MCF 10A (cell line): ENCODE measurements at regions not wholly inside any gene's neighbourhood (a gene's known extent, or its start where the extent isn't known, plus 50 kb on each side); places are given as distances from the start of the nearest gene placed in this dataset.
"Not testable (repeated sequence)": the region's sequence is repeated elsewhere in the genome, so short reads cannot be mapped to it uniquely, and the experiment has no call there.

Experiments used
- BruUV-seq: library from RNA; stranded (reverse); fragments of 400-500 nt; replicated peaks from 2 replicates; lab custom pipeline; 2021; lab: Mats Ljungman, UMichigan
- CTCF ChIA-PET: fragments of 300-600 bp; sonication (Branson Sonifier 250); formaldehyde crosslinking; extraction: SDS; loops from one replicate; lab custom pipeline; 2021; ENCODE audit warnings: antibody characterized with exemption, inconsistent platforms; lab: Yijun Ruan, JAX
- POLR2A ChIA-PET: fragments of 300-600, 350-650 bp; sonication (Branson Sonifier 250); formaldehyde crosslinking; extraction: SDS; loops from one replicate; lab custom pipeline; 2020; ENCODE audit warnings: antibody characterized with exemption, inconsistent platforms; lab: Yijun Ruan, JAX
- DNase-seq: peaks from one replicate; pipeline ENCODE4 v3.0.0-alpha.2; 2018; ENCODE audit not compliant: unreplicated experiment
- H3K27ac Mint-ChIP-seq: one replicate; pipeline ENCODE4 v1.8.0; 2022; ENCODE audit warnings: mild to moderate bottlenecking, low read depth, mixed read lengths; ENCODE audit not compliant: unreplicated experiment
- H3K27me3 Mint-ChIP-seq: one replicate; pipeline ENCODE4 v1.8.0; 2022; ENCODE audit warnings: mixed read lengths; ENCODE audit not compliant: insufficient read depth, unreplicated experiment
- H3K36me3 Mint-ChIP-seq: one replicate; pipeline ENCODE4 v1.8.0; 2022; ENCODE audit warnings: mild to moderate bottlenecking, moderate library complexity, mixed read lengths; ENCODE audit not compliant: insufficient read depth, unreplicated experiment
- H3K4me1 Mint-ChIP-seq: one replicate; pipeline ENCODE4 v1.8.0; 2022; ENCODE audit warnings: mixed read lengths; ENCODE audit not compliant: insufficient read depth, unreplicated experiment
- H3K4me3 Mint-ChIP-seq: one replicate; pipeline ENCODE4 v1.8.0; 2022; ENCODE audit warnings: mild to moderate bottlenecking, moderate library complexity, mixed read lengths; ENCODE audit not compliant: unreplicated experiment
- H3K9me3 Mint-ChIP-seq: one replicate; pipeline ENCODE4 v1.8.0; 2022; ENCODE audit warnings: mixed read lengths; ENCODE audit not compliant: unreplicated experiment
- intact Hi-C: fragments of 100-400 bp; cut with micrococcal nuclease; formaldehyde crosslinking; loops from 2 replicates; pipeline ENCODE4 v1.14.1; 2022
- TF ChIP-seq, protein P1 (sequence below): fragments of 200-600 bp; IDR thresholded peaks from one replicate; pipeline ENCODE4 v1.8.0; 2022; ENCODE audit warnings: antibody characterized with exemption, mild to moderate bottlenecking; ENCODE audit not compliant: unreplicated experiment

DNA sequence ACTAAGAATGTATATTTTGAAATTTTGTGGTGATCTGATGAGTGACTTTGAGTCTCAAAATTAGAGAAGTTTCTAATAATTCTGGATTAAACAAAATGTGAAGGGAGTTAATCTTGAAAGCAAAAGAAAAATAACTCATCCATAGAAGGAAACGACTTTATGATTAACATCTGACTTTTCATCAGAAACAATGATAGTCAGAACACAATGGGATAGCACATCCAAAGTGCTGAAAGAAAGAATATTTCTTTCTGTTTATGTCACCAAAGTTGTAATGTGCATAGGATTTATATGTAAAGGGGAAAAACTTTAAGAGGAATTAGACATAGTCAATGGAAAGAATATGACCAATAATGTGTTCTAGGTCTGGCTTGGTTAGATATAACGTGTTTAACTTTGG is 176.7 kb upstream of the ZNF717 start:
- H3K4me1 Mint-ChIP-seq, intact Hi-C loops, H3K27me3 Mint-ChIP-seq, H3K36me3 Mint-ChIP-seq, CTCF ChIA-PET, DNase-seq, BruUV-seq, H3K4me3 Mint-ChIP-seq, H3K9me3 Mint-ChIP-seq, H3K27ac Mint-ChIP-seq, POLR2A ChIA-PET: not testable (repeated sequence)

DNA sequence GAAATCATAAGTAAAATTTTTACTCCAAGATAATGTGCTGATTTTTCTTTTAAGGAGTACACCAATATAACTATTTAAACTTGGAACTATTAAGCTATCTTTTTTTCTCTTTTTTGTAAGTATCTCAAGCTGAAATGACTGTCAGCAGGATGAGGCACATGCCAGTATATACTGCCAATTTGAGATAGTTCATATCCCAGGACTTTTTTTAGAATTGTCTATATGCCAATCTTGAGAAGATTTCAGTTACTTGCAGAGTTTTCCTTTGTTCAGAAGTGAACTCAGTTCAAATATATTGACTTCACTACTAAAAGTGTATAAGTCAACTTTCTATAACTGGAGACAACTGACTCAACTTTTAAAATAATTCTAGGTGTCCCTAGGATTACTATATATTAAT is 181.7 kb upstream of the ZNF717 start:
- DNase-seq, result no peak
- no peaks in the 10 kb centered on the region for H3K4me1 Mint-ChIP-seq
- no peak overlapping the region for H3K4me3 Mint-ChIP-seq
- H3K27me3 Mint-ChIP-seq, result no peaks in the 10 kb centered on the region
- ChIA-PET POLR2A (no interaction called here), CTCF (no interaction called here)
- no TSS peak for BruUV-seq
- H3K9me3 Mint-ChIP-seq, result no peaks in the 10 kb centered on the region
- H3K36me3 Mint-ChIP-seq, result no peaks in the 10 kb centered on the region
- TF ChIP-seq, protein P1, sequence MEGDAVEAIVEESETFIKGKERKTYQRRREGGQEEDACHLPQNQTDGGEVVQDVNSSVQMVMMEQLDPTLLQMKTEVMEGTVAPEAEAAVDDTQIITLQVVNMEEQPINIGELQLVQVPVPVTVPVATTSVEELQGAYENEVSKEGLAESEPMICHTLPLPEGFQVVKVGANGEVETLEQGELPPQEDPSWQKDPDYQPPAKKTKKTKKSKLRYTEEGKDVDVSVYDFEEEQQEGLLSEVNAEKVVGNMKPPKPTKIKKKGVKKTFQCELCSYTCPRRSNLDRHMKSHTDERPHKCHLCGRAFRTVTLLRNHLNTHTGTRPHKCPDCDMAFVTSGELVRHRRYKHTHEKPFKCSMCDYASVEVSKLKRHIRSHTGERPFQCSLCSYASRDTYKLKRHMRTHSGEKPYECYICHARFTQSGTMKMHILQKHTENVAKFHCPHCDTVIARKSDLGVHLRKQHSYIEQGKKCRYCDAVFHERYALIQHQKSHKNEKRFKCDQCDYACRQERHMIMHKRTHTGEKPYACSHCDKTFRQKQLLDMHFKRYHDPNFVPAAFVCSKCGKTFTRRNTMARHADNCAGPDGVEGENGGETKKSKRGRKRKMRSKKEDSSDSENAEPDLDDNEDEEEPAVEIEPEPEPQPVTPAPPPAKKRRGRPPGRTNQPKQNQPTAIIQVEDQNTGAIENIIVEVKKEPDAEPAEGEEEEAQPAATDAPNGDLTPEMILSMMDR, result no peak
- H3K27ac Mint-ChIP-seq, result no peak overlapping the region
- intact Hi-C loops, result no loop called here

DNA sequence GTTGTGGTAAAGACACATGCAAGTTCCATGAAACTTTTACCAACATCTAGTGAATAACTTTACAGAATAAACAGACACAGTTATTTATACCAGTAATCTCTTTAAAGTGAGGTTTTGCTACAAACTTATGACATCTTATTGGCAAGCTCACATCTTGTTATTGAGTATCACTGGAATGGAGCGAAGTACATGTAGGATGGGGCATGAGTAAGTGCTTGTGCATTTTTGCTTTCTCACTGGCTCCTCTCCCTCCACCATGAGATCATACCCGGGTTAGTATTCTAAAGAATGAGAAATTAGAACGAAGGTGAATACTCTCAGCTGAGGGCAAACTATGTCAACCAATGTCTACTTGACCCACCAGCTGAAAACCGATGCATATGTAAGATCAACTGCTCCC is 193.3 kb upstream of the ZNF717 start:
- DNase-seq, result no peak
- TF ChIP-seq, protein P1, result no peak
- H3K9me3 Mint-ChIP-seq, result peaks cover 12% of the 10 kb centered on the region

DNA sequence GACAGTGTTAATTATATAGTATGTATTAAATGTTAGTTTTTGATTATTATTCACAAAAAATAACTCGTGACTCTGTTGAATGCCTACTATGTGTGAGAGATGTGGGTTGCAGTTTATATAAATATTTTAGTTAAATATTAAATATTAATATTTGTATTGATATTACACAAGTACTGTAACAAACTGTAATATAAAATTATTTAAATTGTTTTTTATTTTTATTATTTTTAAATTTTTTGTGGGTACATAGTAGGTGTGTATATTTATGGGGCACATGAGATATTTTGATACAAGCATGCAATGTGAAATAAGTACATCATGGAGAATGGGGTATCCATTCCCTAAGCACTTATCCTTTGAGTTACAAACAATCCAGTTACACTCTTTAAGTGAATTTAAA is 196.1 kb upstream of the ZNF717 start:
- intact Hi-C loops, result no loop called here
- ChIA-PET CTCF (no interaction called here), POLR2A (no interaction called here)
- no peaks in the 10 kb centered on the region for H3K36me3 Mint-ChIP-seq
- no TSS peak for BruUV-seq
- no peak overlapping the region for H3K4me3 Mint-ChIP-seq
- H3K27me3 Mint-ChIP-seq, result peaks cover 22% of the 10 kb centered on the region
- TF ChIP-seq, protein P1, result no peak
- peaks cover 7% of the 10 kb centered on the region for H3K9me3 Mint-ChIP-seq
- no peak overlapping the region for H3K27ac Mint-ChIP-seq
- no peaks in the 10 kb centered on the region for H3K4me1 Mint-ChIP-seq
- DNase-seq, result no peak

More for the DNA sequence above, 193.3 kb upstream of the ZNF717 start:
- intact Hi-C loops, result no loop called here
- H3K4me1 Mint-ChIP-seq, result no peaks in the 10 kb centered on the region
- ChIA-PET CTCF (no interaction called here), POLR2A (no interaction called here)
- BruUV-seq, result no TSS peak
- H3K36me3 Mint-ChIP-seq, result no peaks in the 10 kb centered on the region
- peaks cover 35% of the 10 kb centered on the region for H3K27me3 Mint-ChIP-seq
- no peak overlapping the region for H3K4me3 Mint-ChIP-seq
- no peak overlapping the region for H3K27ac Mint-ChIP-seq

DNA sequence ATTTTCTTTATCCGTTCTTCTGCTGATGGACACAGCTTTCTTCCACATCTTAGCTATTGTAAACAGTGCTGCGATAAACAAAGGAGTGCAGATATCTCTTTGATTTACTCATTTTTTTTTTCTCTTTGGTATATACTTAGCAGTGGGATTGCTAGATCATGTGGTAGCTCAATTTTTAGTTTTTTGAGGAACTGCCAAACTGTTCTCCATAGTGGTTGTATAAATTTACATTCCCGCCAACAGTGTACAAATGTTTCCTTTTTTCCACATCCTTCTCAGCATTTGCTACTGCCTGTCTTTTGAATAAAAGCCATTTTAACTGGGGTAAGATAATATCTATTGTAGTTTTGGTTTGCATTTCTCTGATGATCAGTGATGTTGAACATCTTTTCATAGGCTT is 196.8 kb upstream of the ZNF717 start:
- Mint-ChIP-seq H3K27ac (no peak overlapping the region), H3K9me3 (peaks cover 7% of the 10 kb centered on the region), H3K27me3 (peaks cover 19% of the 10 kb centered on the region), H3K4me3 (no peak overlapping the region), H3K4me1 (no peaks in the 10 kb centered on the region), H3K36me3 (no peaks in the 10 kb centered on the region)
- no TSS peak for BruUV-seq
- DNase-seq, result no peak
- ChIA-PET CTCF (no interaction called here), POLR2A (no interaction called here)
- intact Hi-C loops, result no loop called here
- TF ChIP-seq, protein P1, result no peak
